Muscle layer of duodenum (tissue), 2 donors: ENCODE measurements at regions not wholly inside any gene's neighbourhood (a gene's known extent, or its start where the extent isn't known, plus 50 kb on each side); places are given as distances from the start of the nearest gene placed in this dataset.
"Not testable (repeated sequence)": the region's sequence is repeated elsewhere in the genome, so short reads cannot be mapped to it uniquely, and the experiment has no call there.

Experiments
- H3K27ac ChIP-seq: one replicate; pipeline ENCODE4 v1.7.0; 2013; ENCODE audit warnings: mild to moderate bottlenecking, low read length
- H3K27me3 ChIP-seq: one replicate; pipeline ENCODE4 v1.7.0; 2013; ENCODE audit warnings: low read depth, mild to moderate bottlenecking, control low read depth, low read length
- H3K36me3 ChIP-seq, 2 donors: one replicate each; pipeline ENCODE4 v1.7.0; 2013; ENCODE audit warnings: low read length in 2 of 2, control low read depth in 1 of 2, mild to moderate bottlenecking in 1 of 2; ENCODE audit not compliant: insufficient read depth in 2 of 2, control insufficient read depth in 1 of 2
- H3K4me1 ChIP-seq, 2 donors: one replicate each; pipeline ENCODE4 v1.7.0; 2013; ENCODE audit warnings: low read length in 2 of 2, mild to moderate bottlenecking in 2 of 2, control low read depth in 1 of 2, moderate library complexity in 1 of 2; ENCODE audit not compliant: insufficient read depth in 2 of 2, control insufficient read depth in 1 of 2
- H3K4me3 ChIP-seq, 2 donors: one replicate each; pipeline ENCODE4 v1.7.0; 2013; ENCODE audit warnings: low read length in 2 of 2, low read depth in 1 of 2, mild to moderate bottlenecking in 1 of 2
- H3K9me3 ChIP-seq, 2 donors: one replicate each; pipeline ENCODE4 v1.7.0; 2013; ENCODE audit warnings: low read length in 2 of 2, control low read depth in 1 of 2, mild to moderate bottlenecking in 1 of 2; ENCODE audit not compliant: control insufficient read depth in 1 of 2
- donor health status: healthy.

- H3K4me1 ChIP-seq = no peaks in the 10 kb centered on the region
- no peak overlapping the region for H3K27ac ChIP-seq
- H3K36me3 ChIP-seq = no peaks in the 10 kb centered on the region
- H3K9me3 ChIP-seq = no peaks in the 10 kb centered on the region
- no peaks in the 10 kb centered on the region for H3K27me3 ChIP-seq
- no peak overlapping the region for H3K4me3 ChIP-seq
Measured at GRCh38 chr1:96425382-96426129, 296.0 kb upstream of the PTBP2 start.

GRCh38 chr1:96427616-96428015, 294.0 kb upstream of the PTBP2 start:
- H3K9me3 ChIP-seq = no peaks in the 10 kb centered on the region
- no peaks in the 10 kb centered on the region for H3K27me3 ChIP-seq
- no peaks in the 10 kb centered on the region for H3K36me3 ChIP-seq
- no peak overlapping the region for H3K4me3 ChIP-seq
- H3K27ac ChIP-seq = no peak overlapping the region
- H3K4me1 ChIP-seq = no peaks in the 10 kb centered on the region

DNA sequence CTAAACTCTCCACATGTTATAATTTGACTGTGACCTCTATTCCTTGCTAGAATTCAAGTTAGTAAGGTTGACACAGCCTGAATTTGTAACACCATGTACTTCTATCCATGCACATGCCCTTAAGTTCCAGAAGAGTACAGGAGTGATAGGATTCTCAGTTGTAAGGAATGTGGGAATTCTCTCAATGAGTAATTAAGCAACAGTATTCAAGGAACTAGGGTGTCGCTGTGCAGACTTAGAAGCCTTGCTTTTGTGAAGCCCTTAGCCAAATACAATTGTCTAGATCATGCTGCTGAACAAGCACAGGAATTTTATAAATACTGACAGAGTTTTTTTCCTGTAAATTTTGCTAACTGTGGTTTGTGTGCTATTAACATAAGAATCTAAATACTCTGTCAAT, 276.3 kb upstream of the PTBP2 start:
- no peaks in the 10 kb centered on the region for H3K27me3 ChIP-seq
- H3K9me3 ChIP-seq = no peaks in the 10 kb centered on the region
- no peaks in the 10 kb centered on the region for H3K4me1 ChIP-seq
- no peaks in the 10 kb centered on the region for H3K36me3 ChIP-seq
- no peak overlapping the region for H3K27ac ChIP-seq
- no peak overlapping the region for H3K4me3 ChIP-seq

DNA sequence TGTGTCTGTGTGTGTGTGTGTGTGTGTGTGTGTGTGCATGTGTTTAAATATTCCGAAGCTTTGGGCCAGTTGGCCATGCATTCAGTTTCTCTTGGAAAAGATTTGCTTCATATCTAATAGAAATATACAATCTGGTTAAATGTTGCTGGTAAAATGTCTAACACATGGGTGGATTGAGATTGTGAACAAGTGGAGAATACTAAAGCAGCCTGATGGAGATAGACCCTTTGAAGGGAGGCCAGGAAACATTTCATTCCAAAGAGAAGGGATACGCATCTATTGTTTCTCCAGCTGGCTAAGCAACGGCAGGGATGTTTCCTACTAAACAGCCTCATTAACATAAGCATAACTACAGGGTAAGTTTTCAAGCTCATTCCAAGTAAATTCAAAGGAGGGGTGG, 257.5 kb upstream of the PTBP2 start:
- H3K4me1 ChIP-seq = no peaks in the 10 kb centered on the region
- no peaks in the 10 kb centered on the region for H3K36me3 ChIP-seq
- no peak overlapping the region for H3K27ac ChIP-seq
- no peaks in the 10 kb centered on the region for H3K9me3 ChIP-seq
- H3K27me3 ChIP-seq = no peaks in the 10 kb centered on the region
- no peak overlapping the region for H3K4me3 ChIP-seq

DNA sequence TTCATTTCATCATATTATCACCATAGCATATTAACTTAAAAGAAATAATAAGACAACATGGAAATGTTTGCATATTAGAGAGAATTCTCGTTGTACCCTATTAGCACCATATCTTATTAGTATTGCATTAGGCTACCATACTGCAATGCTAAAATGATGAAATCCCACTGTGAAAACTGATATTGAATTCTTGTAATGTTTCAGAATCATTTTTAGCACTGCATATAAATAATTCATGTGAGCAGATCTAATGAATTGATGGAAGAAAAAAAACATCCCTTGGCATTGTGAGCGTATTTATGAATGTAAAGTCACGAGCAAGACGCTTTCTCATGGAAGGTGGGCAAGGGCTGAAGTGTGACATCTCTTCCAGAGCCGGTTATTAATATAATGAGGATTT, 257.1 kb upstream of the PTBP2 start:
- Histone ChIP-seq H3K9me3 (no peaks in the 10 kb centered on the region), H3K27ac (no peak overlapping the region), H3K36me3 (no peaks in the 10 kb centered on the region), H3K4me3 (no peak overlapping the region), H3K27me3 (no peaks in the 10 kb centered on the region), H3K4me1 (no peaks in the 10 kb centered on the region)

- H3K9me3 ChIP-seq = no peaks in the 10 kb centered on the region
Measured at GRCh38 chr1:96464991-96465390, 256.6 kb upstream of the PTBP2 start.

DNA sequence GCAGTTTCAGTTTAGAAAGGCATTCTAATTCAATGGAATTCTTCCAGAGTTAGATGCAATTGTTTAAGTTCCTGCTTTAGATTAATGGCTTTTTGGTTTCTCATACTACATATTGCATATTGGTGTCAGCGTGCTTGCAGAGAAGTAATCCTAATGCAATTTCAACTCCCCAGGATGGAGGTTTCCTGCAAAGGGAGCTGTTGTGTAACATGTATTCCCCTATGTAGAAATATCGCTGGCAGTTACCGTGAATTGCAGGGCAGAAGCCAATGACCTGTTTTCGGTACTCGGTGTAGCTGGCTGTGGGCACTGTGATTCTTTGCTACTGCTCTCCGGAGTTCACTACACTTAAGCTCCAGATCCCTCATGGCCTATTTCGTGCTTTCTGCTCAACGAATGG, 256.1 kb upstream of the PTBP2 start:
- no peaks in the 10 kb centered on the region for H3K27me3 ChIP-seq
- H3K4me1 ChIP-seq = no peaks in the 10 kb centered on the region
- no peak overlapping the region for H3K4me3 ChIP-seq
- H3K9me3 ChIP-seq = no peaks in the 10 kb centered on the region
- H3K27ac ChIP-seq = no peak overlapping the region
- no peaks in the 10 kb centered on the region for H3K36me3 ChIP-seq

More at GRCh38 chr1:96464991-96465390, 256.6 kb upstream of the PTBP2 start:
- no peaks in the 10 kb centered on the region for H3K4me1 ChIP-seq
- no peak overlapping the region for H3K27ac ChIP-seq
- no peaks in the 10 kb centered on the region for H3K36me3 ChIP-seq
- H3K4me3 ChIP-seq = no peak overlapping the region
- H3K27me3 ChIP-seq = no peaks in the 10 kb centered on the region

- no peaks in the 10 kb centered on the region for H3K36me3 ChIP-seq
Measured at GRCh38 chr1:96466842-96467241, 254.7 kb upstream of the PTBP2 start.

GRCh38 chr1:96469726-96470125, 251.9 kb upstream of the PTBP2 start:
- not testable (repeated sequence) for H3K27ac ChIP-seq, H3K27me3 ChIP-seq, H3K9me3 ChIP-seq, H3K36me3 ChIP-seq, H3K4me3 ChIP-seq, H3K4me1 ChIP-seq

More at GRCh38 chr1:96466842-96467241, 254.7 kb upstream of the PTBP2 start:
- Histone ChIP-seq H3K4me3 (no peak overlapping the region), H3K27me3 (no peaks in the 10 kb centered on the region), H3K4me1 (no peaks in the 10 kb centered on the region), H3K27ac (no peak overlapping the region), H3K9me3 (no peaks in the 10 kb centered on the region)

- Histone ChIP-seq H3K27ac (no peak overlapping the region), H3K36me3 (no peaks in the 10 kb centered on the region), H3K9me3 (no peaks in the 10 kb centered on the region), H3K4me1 (no peaks in the 10 kb centered on the region), H3K4me3 (no peak overlapping the region), H3K27me3 (no peaks in the 10 kb centered on the region)
Measured at GRCh38 chr1:96472471-96472870, 249.1 kb upstream of the PTBP2 start.

- H3K27ac ChIP-seq = no peak overlapping the region
- H3K4me3 ChIP-seq = no peak overlapping the region
- no peaks in the 10 kb centered on the region for H3K36me3 ChIP-seq
- no peaks in the 10 kb centered on the region for H3K4me1 ChIP-seq
- no peaks in the 10 kb centered on the region for H3K27me3 ChIP-seq
- H3K9me3 ChIP-seq = no peaks in the 10 kb centered on the region
Measured at GRCh38 chr1:96473791-96474434, 247.7 kb upstream of the PTBP2 start.
